GM23248 (cell line): ENCODE measurements at regions not wholly inside any gene's neighbourhood (a gene's known extent, or its start where the extent isn't known, plus 50 kb on each side); places are given as distances from the start of the nearest gene placed in this dataset.

ENCODE experiments used
- DNase-seq: peaks from one replicate; pipeline ENCODE4 v3.0.0-alpha.2; 2015
- H2AFZ ChIP-seq: fragments of 200-600 bp; sonication (generic); 2 replicates; pipeline ENCODE4 v1.6.1; 2016; ENCODE audit warnings: antibody characterized with exemption
- H3F3A ChIP-seq: fragments of 200-600 bp; sonication (generic); 2 replicates; pipeline ENCODE4 v1.6.1; 2016; ENCODE audit warnings: mild to moderate bottlenecking, antibody characterized with exemption, mixed run types; ENCODE audit not compliant: insufficient read depth
- H3K27ac ChIP-seq: fragments of 200-600 bp; sonication (generic); 2 replicates; pipeline ENCODE4 v1.5.1; 2016; ENCODE audit warnings: mild to moderate bottlenecking
- H3K27me3 ChIP-seq: fragments of 200-600 bp; sonication (generic); replicated peaks from 2 replicates; pipeline ENCODE4 v1.6.1; 2016; ENCODE audit warnings: mild to moderate bottlenecking; ENCODE audit not compliant: insufficient read depth
- H3K36me3 ChIP-seq: fragments of 200-600 bp; sonication (generic); 2 replicates; pipeline ENCODE4 v1.6.1; 2016; ENCODE audit warnings: low read depth, mild to moderate bottlenecking
- H3K4me1 ChIP-seq: fragments of 200-600 bp; sonication (generic); 2 replicates; pipeline ENCODE4 v1.6.1; 2016; ENCODE audit warnings: mild to moderate bottlenecking; ENCODE audit not compliant: insufficient read depth
- H3K4me2 ChIP-seq: fragments of 200-600 bp; sonication (generic); one replicate; pipeline ENCODE4 v1.6.1; 2016; ENCODE audit warnings: mild to moderate bottlenecking; ENCODE audit not compliant: unreplicated experiment
- H3K4me3 ChIP-seq: fragments of 200-600 bp; sonication (generic); 2 replicates; pipeline ENCODE4 v1.5.1; 2016; ENCODE audit warnings: mild to moderate bottlenecking
- H3K79me2 ChIP-seq: fragments of 200-600 bp; sonication (generic); 2 replicates; pipeline ENCODE4 v1.6.1; 2016; ENCODE audit warnings: mild to moderate bottlenecking; ENCODE audit not compliant: insufficient read depth
- H3K9ac ChIP-seq: fragments of 200-600 bp; sonication (generic); 2 replicates; pipeline ENCODE4 v1.6.1; 2016; ENCODE audit warnings: mild to moderate bottlenecking
- H3K9me2 ChIP-seq: fragments of 200-600 bp; sonication (generic); 2 replicates; pipeline ENCODE4 v1.6.1; 2016; ENCODE audit warnings: mixed run types, mild to moderate bottlenecking, moderate library complexity; ENCODE audit not compliant: insufficient read depth
- H3K9me3 ChIP-seq: fragments of 200-600 bp; sonication (generic); one replicate; pipeline ENCODE4 v1.6.1; 2017; ENCODE audit warnings: low read depth
- H4K20me1 ChIP-seq: fragments of 200-600 bp; sonication (generic); 2 replicates; pipeline ENCODE4 v1.6.0; 2016; ENCODE audit not compliant: insufficient read depth
- EZH2 ChIP-seq: fragments of 200-600 bp; sonication (generic); IDR thresholded peaks from 2 replicates; pipeline ENCODE4 v1.6.1; 2018; ENCODE audit warnings: antibody characterized with exemption, mild to moderate bottlenecking; ENCODE audit not compliant: insufficient read depth, poor library complexity, severe bottlenecking
- EZH2phosphoT487 ChIP-seq: fragments of 200-600 bp; sonication (generic); IDR thresholded peaks from 2 replicates; pipeline ENCODE4 v1.6.1; 2018; ENCODE audit warnings: antibody characterized with exemption, moderate library complexity, mild to moderate bottlenecking, low read depth; ENCODE audit not compliant: insufficient read depth
- WGBS, 2 experiments: methylation state at CpG; one replicate each; pipeline ENCODE4 v1.1.6; 2015 to 2017; ENCODE audit warnings: low lambda C conversion rate in 2 of 2, low coverage in 1 of 2; ENCODE audit errors: missing lambda C conversion rate in 2 of 2; 5-methylcytosine and 5-hydroxymethylcytosine counted together
- in situ Hi-C: fragments of 300-500 bp; cut with MboI; formaldehyde crosslinking; loops from 2 replicates; pipeline ENCODE4 v1.15.0; 2020

GRCh38 chrX:16222151-16222550 lies 54.9 kb downstream of the MAGEB17 start:
- Histone ChIP-seq H3K36me3 (no peaks in the 10 kb centered on the region), H4K20me1 (no peaks in the 10 kb centered on the region), H3F3A (0 out of 2 replicates have a peak, but pooled peaks cover 6% of the 10 kb centered on the region), H3K9me2 (no peaks in the 10 kb centered on the region), H3K9me3 (no peaks in the 10 kb centered on the region), H3K79me2 (no peaks in the 10 kb centered on the region), H3K4me1 (peaks cover 5% of the 10 kb centered on the region; the same call in 1 of the 2 replicates), H3K27me3 (no peaks in the 10 kb centered on the region), H2AFZ (no peak overlapping the region), H3K27ac (no peak overlapping the region), H3K4me2 (no peak overlapping the region), H3K9ac (no peak overlapping the region), H3K4me3 (no peak overlapping the region)
- TF ChIP-seq EZH2phosphoT487: no peak
- no peak for TF ChIP-seq EZH2
- DNase-seq: peak; percentile 47
- in situ Hi-C loops: no loop called here

GRCh38 chrX:16223385-16223784 lies 56.1 kb downstream of the MAGEB17 start:
- Histone ChIP-seq H3F3A (0 out of 2 replicates have a peak, but pooled peaks cover 6% of the 10 kb centered on the region), H3K36me3 (no peaks in the 10 kb centered on the region), H3K27ac (no peak overlapping the region), H3K4me2 (no peak overlapping the region), H4K20me1 (no peaks in the 10 kb centered on the region), H3K9ac (no peak overlapping the region), H3K9me3 (no peaks in the 10 kb centered on the region), H3K4me1 (peaks cover 5% of the 10 kb centered on the region; the same call in 1 of the 2 replicates), H3K4me3 (no peak overlapping the region), H3K79me2 (no peaks in the 10 kb centered on the region), H2AFZ (no peak overlapping the region), H3K9me2 (no peaks in the 10 kb centered on the region), H3K27me3 (no peaks in the 10 kb centered on the region)
- WGBS, 2 experiments: 89 to 94% methylated on average over 1 of the region's 1 CpG
- TF ChIP-seq EZH2phosphoT487: no peak
- no peak for TF ChIP-seq EZH2
- DNase-seq: no peak
- in situ Hi-C loops: no loop called here

DNA sequence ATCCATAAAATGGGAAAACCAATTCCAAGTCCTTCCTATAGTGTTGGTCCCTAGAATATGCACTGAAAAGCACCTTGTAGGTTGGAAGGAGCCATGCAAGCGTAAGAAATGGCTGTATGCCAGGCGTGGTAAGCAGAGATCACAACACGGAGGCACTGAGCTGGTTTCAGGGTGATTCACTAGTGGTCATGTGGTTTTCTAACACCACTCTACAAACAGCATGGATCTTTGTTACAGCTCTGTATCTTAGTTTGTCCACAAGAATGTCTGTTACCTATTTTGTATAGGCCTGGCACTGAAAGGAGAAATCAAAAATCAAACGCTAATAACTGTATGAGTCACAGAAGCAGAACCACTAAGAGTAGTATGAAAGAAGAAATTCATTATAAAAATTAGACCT lies 71.9 kb downstream of the MAGEB17 start:
- Histone ChIP-seq H3K27ac (no peak overlapping the region), H3K9me2 (no peaks in the 10 kb centered on the region), H2AFZ (no peak overlapping the region), H4K20me1 (no peaks in the 10 kb centered on the region), H3K4me2 (no peak overlapping the region), H3K4me1 (peaks cover 6% of the 10 kb centered on the region), H3K4me3 (no peak overlapping the region), H3F3A (no peaks in the 10 kb centered on the region), H3K9me3 (no peaks in the 10 kb centered on the region), H3K9ac (no peak overlapping the region), H3K79me2 (no peaks in the 10 kb centered on the region), H3K27me3 (no peaks in the 10 kb centered on the region), H3K36me3 (no peaks in the 10 kb centered on the region)
- peak; percentile 64 for DNase-seq
- in situ Hi-C loops: no loop called here
- 37 to 48% methylated on average over 4 of the region's 4 CpGs for WGBS, 2 experiments
- TF ChIP-seq EZH2phosphoT487: no peak
- TF ChIP-seq EZH2: no peak

DNA sequence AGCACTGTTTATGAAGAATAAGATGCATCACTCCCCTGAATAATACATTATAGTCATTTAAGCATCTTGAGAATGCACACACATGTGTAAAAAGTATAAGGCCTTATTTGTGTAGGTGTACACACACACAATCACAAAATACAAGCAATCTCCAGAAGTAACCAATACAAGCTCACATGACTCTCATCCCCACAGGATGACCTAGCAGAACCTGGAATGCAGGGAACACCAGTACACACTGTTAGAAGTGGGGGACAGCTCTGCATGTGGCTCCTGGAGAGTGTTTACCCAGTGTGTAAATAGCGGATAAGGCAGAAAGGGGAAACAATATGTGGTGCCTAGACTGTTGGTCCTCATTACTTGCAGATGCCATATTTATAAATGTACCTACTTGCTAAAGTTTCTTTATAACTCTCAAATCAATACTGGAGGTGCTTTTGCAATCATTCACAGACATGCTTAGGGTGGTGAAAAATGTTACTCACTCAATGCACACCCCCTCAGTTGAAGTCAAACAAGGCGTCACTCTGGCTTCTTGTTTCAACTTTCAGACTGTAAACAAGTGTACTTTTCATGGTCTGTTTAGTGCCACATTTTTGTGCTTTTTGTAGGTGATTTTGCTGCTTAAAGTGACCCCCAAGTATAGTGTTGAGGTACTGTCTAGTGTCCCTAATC lies 73.1 kb downstream of the MAGEB17 start:
- Histone ChIP-seq H3K27ac (no peak overlapping the region), H3K9ac (no peak overlapping the region), H3K4me1 (peaks cover 6% of the 10 kb centered on the region), H3K36me3 (no peaks in the 10 kb centered on the region), H2AFZ (no peak overlapping the region), H3K4me2 (no peak overlapping the region), H3F3A (no peaks in the 10 kb centered on the region), H3K27me3 (no peaks in the 10 kb centered on the region), H3K9me2 (no peaks in the 10 kb centered on the region), H3K4me3 (no peak overlapping the region), H3K79me2 (no peaks in the 10 kb centered on the region), H4K20me1 (no peaks in the 10 kb centered on the region), H3K9me3 (no peaks in the 10 kb centered on the region)
- TF ChIP-seq EZH2phosphoT487: no peak
- TF ChIP-seq EZH2: no peak
- in situ Hi-C loops: no loop called here
- no peak for DNase-seq
- WGBS, 2 experiments: 59 to 69% methylated on average over 2 of the region's 2 CpGs

GRCh38 chrX:16240968-16241367 lies 73.7 kb downstream of the MAGEB17 start:
- H3K27me3 ChIP-seq: no peaks in the 10 kb centered on the region
- DNase-seq: no peak
- H3K9me2 ChIP-seq: no peaks in the 10 kb centered on the region
- H3K4me1 ChIP-seq: peaks cover 6% of the 10 kb centered on the region
- no peak overlapping the region for H3K27ac ChIP-seq
- H3K4me3 ChIP-seq: no peak overlapping the region
- in situ Hi-C loops: no loop called here
- H2AFZ ChIP-seq: no peak overlapping the region
- no peaks in the 10 kb centered on the region for H3F3A ChIP-seq
- H3K36me3 ChIP-seq: no peaks in the 10 kb centered on the region
- H3K9ac ChIP-seq: no peak overlapping the region
- TF ChIP-seq EZH2 (no peak), EZH2phosphoT487 (no peak)
- H3K4me2 ChIP-seq: no peak overlapping the region
- H3K9me3 ChIP-seq: no peaks in the 10 kb centered on the region
- no peaks in the 10 kb centered on the region for H4K20me1 ChIP-seq
- no peaks in the 10 kb centered on the region for H3K79me2 ChIP-seq
